H9 (cell line): ENCODE measurements at regions not wholly inside any gene's neighbourhood (a gene's known extent, or its start where the extent isn't known, plus 50 kb on each side); places are given as distances from the start of the nearest gene placed in this dataset.

Source experiments
- DNase-seq: peaks from one replicate; pipeline ENCODE4 v3.0.0-alpha.2; 2017
- H2AFZ ChIP-seq: one replicate; pipeline ENCODE4 v1.6.1; 2013; ENCODE audit warnings: mild to moderate bottlenecking, low read length, control low read depth, moderate library complexity
- H2AK5ac ChIP-seq: 2 replicates; pipeline ENCODE4 v1.6.1; 2013; ENCODE audit warnings: low read length, control low read depth, mixed read lengths; ENCODE audit not compliant: insufficient read length
- H2BK120ac ChIP-seq: one replicate; pipeline ENCODE4 v1.6.1; 2013; ENCODE audit warnings: low read depth, mild to moderate bottlenecking, low read length, control low read depth, inconsistent platforms; ENCODE audit not compliant: poor library complexity, severe bottlenecking
- H2BK12ac ChIP-seq: 2 replicates; pipeline ENCODE4 v1.6.1; 2013; ENCODE audit warnings: low read length, control low read depth, mixed read lengths, low read depth; ENCODE audit not compliant: insufficient read length
- H2BK15ac ChIP-seq: 2 replicates; pipeline ENCODE4 v1.6.1; 2013; ENCODE audit warnings: low read depth, low read length, control low read depth
- H2BK20ac ChIP-seq: one replicate; pipeline ENCODE4 v1.6.1; 2013; ENCODE audit warnings: low read depth, mild to moderate bottlenecking, low read length, control low read depth, inconsistent platforms; ENCODE audit not compliant: poor library complexity, severe bottlenecking
- H2BK5ac ChIP-seq: 2 replicates; pipeline ENCODE4 v1.6.1; 2013; ENCODE audit warnings: low read length, control low read depth, mixed read lengths; ENCODE audit not compliant: insufficient read length
- H3K14ac ChIP-seq: 2 replicates; pipeline ENCODE4 v1.6.1; 2013; ENCODE audit warnings: low read length, control low read depth; ENCODE audit not compliant: insufficient read depth
- H3K18ac ChIP-seq: 2 replicates; pipeline ENCODE4 v1.6.1; 2013; ENCODE audit warnings: low read depth, mild to moderate bottlenecking, mixed read lengths, low read length, control low read depth; ENCODE audit not compliant: insufficient read length
- H3K23ac ChIP-seq: 2 replicates; pipeline ENCODE4 v1.6.1; 2013; ENCODE audit warnings: low read length, control low read depth, mixed read lengths, low read depth; ENCODE audit not compliant: insufficient read length
- H3K23me2 ChIP-seq: 2 replicates; pipeline ENCODE4 v1.6.1; 2013; ENCODE audit warnings: low read depth, mild to moderate bottlenecking, mixed read lengths, low read length, control low read depth; ENCODE audit not compliant: insufficient read length, poor library complexity, severe bottlenecking
- H3K27ac ChIP-seq: 2 replicates; pipeline ENCODE4 v1.5.1; 2013; ENCODE audit warnings: low read length, control low read depth, mixed read lengths, low read depth; ENCODE audit not compliant: insufficient read length
- H3K27me3 ChIP-seq: 2 replicates; pipeline ENCODE4 v1.6.1; 2013; ENCODE audit warnings: low read length, control low read depth, inconsistent platforms; ENCODE audit not compliant: insufficient read depth
- H3K4ac ChIP-seq: 2 replicates; pipeline ENCODE4 v1.6.1; 2013; ENCODE audit warnings: low read depth, mild to moderate bottlenecking, control low read depth, inconsistent platforms, low read length, moderate library complexity
- H3K4me1 ChIP-seq: 2 replicates; pipeline ENCODE4 v1.6.1; 2013; ENCODE audit warnings: low read length, control low read depth, inconsistent platforms; ENCODE audit not compliant: insufficient read depth
- H3K4me2 ChIP-seq: 2 replicates; pipeline ENCODE4 v1.6.1; 2013; ENCODE audit warnings: low read length, control low read depth, mixed read lengths; ENCODE audit not compliant: insufficient read length, insufficient read depth
- H3K56ac ChIP-seq: 2 replicates; pipeline ENCODE4 v1.6.1; 2013; ENCODE audit warnings: low read depth, mild to moderate bottlenecking, mixed read lengths, low read length, control low read depth; ENCODE audit not compliant: insufficient read length
- H3K79me1 ChIP-seq: 2 replicates; pipeline ENCODE4 v1.6.1; 2013; ENCODE audit warnings: low read depth, mild to moderate bottlenecking, moderate library complexity, low read length, control low read depth, inconsistent platforms; ENCODE audit not compliant: insufficient read depth, poor library complexity, severe bottlenecking
- H3K79me2 ChIP-seq: 2 replicates; pipeline ENCODE4 v1.6.1; 2013; ENCODE audit warnings: low read length, control low read depth, inconsistent platforms; ENCODE audit not compliant: insufficient read depth
- H3K9ac ChIP-seq: 2 replicates; pipeline ENCODE4 v1.6.1; 2013; ENCODE audit warnings: low read length, control low read depth, mixed read lengths; ENCODE audit not compliant: insufficient read length; ENCODE audit errors: extremely low read depth
- H3K9me3 ChIP-seq: one replicate; pipeline ENCODE4 v1.6.1; 2013; ENCODE audit warnings: low read depth, low read length, inconsistent platforms; ENCODE audit not compliant: control insufficient read depth
- H3T11ph ChIP-seq: one replicate; pipeline ENCODE4 v1.6.1; 2013; ENCODE audit warnings: mild to moderate bottlenecking, low read length, control low read depth, inconsistent platforms
- H4K20me1 ChIP-seq: one replicate; pipeline ENCODE4 v1.6.1; 2013; ENCODE audit not compliant: control insufficient read depth, insufficient read length, insufficient read depth
- H4K5ac ChIP-seq: 2 replicates; pipeline ENCODE4 v1.6.1; 2013; ENCODE audit warnings: low read depth, mild to moderate bottlenecking, mixed read lengths, low read length, control low read depth; ENCODE audit not compliant: insufficient read length
- H4K8ac ChIP-seq: replicated peaks from 2 replicates; pipeline ENCODE4 v1.6.1; 2013; ENCODE audit warnings: low read length, control low read depth, mixed read lengths, low read depth; ENCODE audit not compliant: insufficient read length
- H4K91ac ChIP-seq: 2 replicates; pipeline ENCODE4 v1.6.1; 2013; ENCODE audit warnings: low read depth, mild to moderate bottlenecking, moderate library complexity, mixed read lengths, low read length, control low read depth; ENCODE audit not compliant: insufficient read length
- H3K27ac Mint-ChIP-seq, 3 experiments: 2 replicates in 2 of 3; 3 replicates in 1 of 3; pipeline ENCODE4 v1.8.0; 2020 to 2021; ENCODE audit warnings: mixed read lengths in 3 of 3, mild to moderate bottlenecking in 1 of 3, moderate library complexity in 1 of 3
- H3K27me3 Mint-ChIP-seq: 2 replicates; pipeline ENCODE4 v1.8.0; 2021; ENCODE audit warnings: low read depth, mild to moderate bottlenecking, moderate library complexity, mixed read lengths
- H3K36me3 Mint-ChIP-seq, 3 experiments: 2 replicates in 2 of 3; 3 replicates in 1 of 3; pipeline ENCODE4 v1.8.0; 2020 to 2021; ENCODE audit warnings: low read depth in 3 of 3, mixed read lengths in 3 of 3; ENCODE audit not compliant: insufficient read depth in 1 of 3
- H3K4me1 Mint-ChIP-seq, 2 experiments: 2 replicates each; pipeline ENCODE4 v1.8.0; 2020; ENCODE audit warnings: mixed read lengths in 2 of 2
- H3K4me3 Mint-ChIP-seq, 2 experiments: 2 replicates in 1 of 2; 3 replicates in 1 of 2; pipeline ENCODE4 v1.8.0; 2020 to 2021; ENCODE audit warnings: mild to moderate bottlenecking in 2 of 2, mixed read lengths in 2 of 2, moderate library complexity in 1 of 2
- H3K9me3 Mint-ChIP-seq, 2 experiments: 2 replicates in 1 of 2; 3 replicates in 1 of 2; pipeline ENCODE4 v1.8.0; 2020; ENCODE audit warnings: mild to moderate bottlenecking in 2 of 2, mixed read lengths in 2 of 2, moderate library complexity in 1 of 2
- WGBS: extraction: QIAGEN DNeasy Blood & Tissue Kit; methylation state at CpG from one replicate; pipeline ENCODE4 v1.1.7; 2013; ENCODE audit warnings: missing lambda C conversion rate, low lambda C conversion rate, mixed read lengths; ENCODE audit not compliant: insufficient read length; ENCODE audit errors: extremely low coverage; 5-methylcytosine and 5-hydroxymethylcytosine counted together
- TF ChIP-seq, protein P1 (sequence below): fragments of 200-600 bp; sonication (generic); conservative IDR thresholded peaks from 3 replicates; pipeline ENCODE4 v1.8.0; 2021; ENCODE audit warnings: antibody characterized with exemption, mild to moderate bottlenecking

- Histone ChIP-seq H3K9me3 (no peaks in the 10 kb centered on the region), H4K8ac (no peak overlapping the region), H3T11ph (no peak overlapping the region), H2BK12ac (no peak overlapping the region), H3K23ac (no peak overlapping the region), H4K5ac (no peak overlapping the region), H3K4me2 (no peak overlapping the region), H3K14ac (no peak overlapping the region), H2BK15ac (no peak overlapping the region), H3K23me2 (no peaks in the 10 kb centered on the region), H3K79me1 (no peaks in the 10 kb centered on the region), H3K79me2 (no peaks in the 10 kb centered on the region), H3K27ac (no peak overlapping the region), H2AFZ (no peak overlapping the region), H3K56ac (no peak overlapping the region), H3K9ac (no peak overlapping the region), H4K91ac (no peak overlapping the region), H3K27me3 (no peaks in the 10 kb centered on the region), H2BK20ac (no peak overlapping the region), H2BK120ac (no peak overlapping the region), H3K18ac (no peak overlapping the region), H2AK5ac (no peak overlapping the region), H4K20me1 (no peaks in the 10 kb centered on the region), H3K4me1 (no peaks in the 10 kb centered on the region), H2BK5ac (no peak overlapping the region), H3K4ac (no peak overlapping the region)
- no peaks in the 10 kb centered on the region for H3K9me3 Mint-ChIP-seq
- peaks cover 3% of the 10 kb centered on the region for H3K27me3 Mint-ChIP-seq
- H3K4me3 Mint-ChIP-seq: no peak overlapping the region
- TF ChIP-seq, protein P1, sequence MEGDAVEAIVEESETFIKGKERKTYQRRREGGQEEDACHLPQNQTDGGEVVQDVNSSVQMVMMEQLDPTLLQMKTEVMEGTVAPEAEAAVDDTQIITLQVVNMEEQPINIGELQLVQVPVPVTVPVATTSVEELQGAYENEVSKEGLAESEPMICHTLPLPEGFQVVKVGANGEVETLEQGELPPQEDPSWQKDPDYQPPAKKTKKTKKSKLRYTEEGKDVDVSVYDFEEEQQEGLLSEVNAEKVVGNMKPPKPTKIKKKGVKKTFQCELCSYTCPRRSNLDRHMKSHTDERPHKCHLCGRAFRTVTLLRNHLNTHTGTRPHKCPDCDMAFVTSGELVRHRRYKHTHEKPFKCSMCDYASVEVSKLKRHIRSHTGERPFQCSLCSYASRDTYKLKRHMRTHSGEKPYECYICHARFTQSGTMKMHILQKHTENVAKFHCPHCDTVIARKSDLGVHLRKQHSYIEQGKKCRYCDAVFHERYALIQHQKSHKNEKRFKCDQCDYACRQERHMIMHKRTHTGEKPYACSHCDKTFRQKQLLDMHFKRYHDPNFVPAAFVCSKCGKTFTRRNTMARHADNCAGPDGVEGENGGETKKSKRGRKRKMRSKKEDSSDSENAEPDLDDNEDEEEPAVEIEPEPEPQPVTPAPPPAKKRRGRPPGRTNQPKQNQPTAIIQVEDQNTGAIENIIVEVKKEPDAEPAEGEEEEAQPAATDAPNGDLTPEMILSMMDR: peak; percentile 64
- peaks cover 6% of the 10 kb centered on the region in 2 experiments for H3K4me1 Mint-ChIP-seq
- no peaks in the 10 kb centered on the region; a peak in 1 of 7 replicates for H3K36me3 Mint-ChIP-seq
- DNase-seq: peak; percentile 33
- H3K27ac Mint-ChIP-seq: no peak overlapping the region
- no CpG with 5 or more reads among the region's 6 CpGs for WGBS
These were observed 136.5 kb upstream of the ETS2 start for GRCh38 chr21:38669186-38669585.
